ENCODE measurements at regions not wholly inside any gene's neighbourhood (a gene's known extent, or its start where the extent isn't known, plus 50 kb on each side); places are given as distances from the start of the nearest gene placed in this dataset.
"Not testable (repeated sequence)": the region's sequence is repeated elsewhere in the genome, so short reads cannot be mapped to it uniquely, and the experiment has no call there.

DNA sequence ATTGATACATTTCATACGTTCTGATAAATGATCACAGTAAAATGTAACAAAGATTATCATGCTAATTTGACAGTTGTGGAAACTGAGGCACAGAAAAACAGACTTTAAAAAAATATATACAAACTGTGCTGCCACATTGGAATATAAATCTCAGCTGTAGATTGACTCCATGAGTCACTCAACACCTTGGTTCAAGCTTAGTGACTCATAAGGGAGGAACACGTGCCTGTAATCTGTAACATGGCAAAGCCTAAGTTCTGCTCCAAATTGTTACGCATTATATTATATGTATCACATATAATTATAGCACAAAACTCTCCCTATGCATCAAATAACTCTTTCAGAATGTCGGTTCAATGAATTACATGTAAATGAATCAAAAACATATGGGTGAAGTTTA, 1047.5 kb downstream of the GATA3 start:
- DNase-seq (ENCODE audit: low read depth in 2 of 2) = no peak

DNA sequence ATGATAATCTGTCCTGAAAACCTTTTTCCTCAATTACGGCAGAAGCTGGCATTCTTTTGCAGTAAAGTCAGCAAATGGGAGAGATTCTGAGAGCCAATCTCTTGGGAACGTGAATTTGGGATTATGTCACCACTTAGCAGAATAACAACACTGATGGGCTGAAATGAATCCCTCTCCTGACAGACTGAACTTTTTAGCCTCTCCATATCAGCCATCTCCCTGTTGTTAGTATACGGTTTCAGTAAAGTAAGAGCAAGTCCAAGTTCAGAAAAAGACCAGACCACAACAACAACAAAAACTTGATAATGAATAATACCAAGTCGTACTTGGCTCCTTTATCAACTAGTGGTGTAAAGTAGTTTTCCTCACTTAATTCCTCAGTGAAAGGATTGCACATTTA, 1048.8 kb downstream of the GATA3 start:
- DNase-seq (ENCODE audit: low read depth in 2 of 2) = no peak

DNA sequence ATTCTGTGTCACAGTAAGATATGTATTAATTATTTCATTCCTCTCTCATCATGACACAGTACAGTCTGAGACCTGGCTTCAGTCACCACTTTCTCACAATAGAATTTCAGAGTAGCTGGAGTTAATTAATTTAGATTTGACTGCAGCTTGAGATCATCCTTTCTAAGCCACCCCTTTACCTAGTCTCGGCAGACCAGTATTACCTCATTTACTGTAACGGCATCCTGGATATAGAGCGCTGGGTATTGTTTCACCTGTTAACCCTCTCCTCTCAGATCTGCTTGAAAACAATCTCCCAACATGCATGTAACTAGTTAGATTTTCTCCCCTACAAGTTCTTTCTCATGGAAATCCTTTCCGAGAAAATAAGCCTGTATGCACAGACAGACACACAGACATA, 1057.5 kb downstream of the GATA3 start:
- DNase-seq (ENCODE audit: low read depth in 2 of 2) = no peak

DNA sequence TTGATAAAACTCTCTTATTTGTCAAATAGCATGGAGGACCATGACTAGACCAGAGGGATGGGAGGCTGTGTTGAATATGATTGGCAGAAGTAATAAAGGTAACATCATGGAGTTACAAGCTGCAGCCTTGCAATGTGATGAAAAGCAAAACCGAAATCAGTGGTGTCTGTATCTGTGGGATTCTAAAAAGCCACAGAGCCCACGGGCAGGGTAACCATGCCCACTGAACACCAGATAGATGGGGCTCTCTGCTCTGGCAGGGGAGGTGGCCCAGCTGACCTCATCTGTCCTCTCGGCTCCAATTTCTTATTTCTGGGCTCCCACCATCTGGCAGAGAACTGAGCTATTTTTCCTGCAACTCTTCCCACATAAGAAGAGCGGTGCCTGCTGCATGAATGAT, 1072.2 kb downstream of the GATA3 start:
- DNase-seq (ENCODE audit: low read depth in 2 of 2) = no peak

DNA sequence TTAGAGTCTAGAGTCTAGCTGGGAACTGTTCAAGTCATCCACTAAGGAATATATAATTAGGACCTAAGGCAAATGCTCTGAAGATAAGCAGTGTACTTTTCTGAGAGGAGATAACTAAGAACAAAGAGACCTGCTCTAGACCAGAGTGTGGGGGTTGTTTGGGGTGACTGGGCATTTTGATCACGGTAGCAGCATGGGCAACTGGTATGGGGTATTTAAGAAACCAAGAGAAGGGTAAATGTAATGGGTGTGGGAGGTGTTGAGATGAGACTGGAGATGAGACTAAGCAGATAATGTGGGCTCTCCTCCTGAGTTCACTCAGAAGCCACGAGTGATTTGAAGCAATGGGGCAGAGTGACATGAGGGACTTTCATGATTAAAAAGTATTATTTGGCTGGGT, 1082.9 kb downstream of the GATA3 start:
- DNase-seq (ENCODE audit: low read depth in 2 of 2) = no peak

DNA sequence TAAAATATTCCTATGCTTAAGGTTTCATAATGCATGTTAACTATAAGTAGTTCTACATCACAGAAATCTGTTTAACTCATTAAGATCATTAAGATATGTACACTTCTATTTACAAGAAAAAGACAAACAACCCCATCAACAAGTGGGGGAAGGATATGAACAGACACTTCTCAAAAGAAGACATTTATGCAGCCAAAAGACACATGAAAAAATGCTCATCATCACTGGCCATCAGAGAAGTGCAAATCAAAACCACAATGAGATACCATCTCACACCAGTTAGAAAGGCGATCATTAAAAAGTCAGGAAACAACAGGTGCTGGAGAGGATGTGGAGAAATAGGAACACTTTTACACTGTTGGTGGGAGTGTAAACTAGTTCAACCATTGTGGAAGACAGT, 1084.3 kb downstream of the GATA3 start:
- DNase-seq (ENCODE audit: low read depth in 2 of 2) = not testable (repeated sequence)

DNA sequence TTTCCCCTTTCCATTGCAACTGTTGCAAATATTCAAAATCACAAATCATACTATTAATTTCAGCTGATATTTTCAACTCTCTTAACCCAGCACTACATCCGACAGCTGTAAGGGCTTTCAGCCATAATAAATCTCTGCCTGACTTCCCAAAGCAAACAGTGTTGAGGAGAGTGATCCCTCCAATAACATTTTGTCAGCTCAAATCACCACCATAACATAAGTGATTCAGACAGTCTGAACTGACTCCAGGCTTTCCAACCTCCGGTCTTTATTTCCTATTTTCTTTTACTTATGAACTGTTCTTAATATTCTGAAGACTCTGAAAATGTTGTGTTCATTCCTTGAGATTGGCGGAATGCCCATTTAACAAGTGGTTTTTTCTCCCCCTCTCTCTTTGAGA, 1085.9 kb downstream of the GATA3 start:
- DNase-seq (ENCODE audit: low read depth in 2 of 2) = no peak

DNA sequence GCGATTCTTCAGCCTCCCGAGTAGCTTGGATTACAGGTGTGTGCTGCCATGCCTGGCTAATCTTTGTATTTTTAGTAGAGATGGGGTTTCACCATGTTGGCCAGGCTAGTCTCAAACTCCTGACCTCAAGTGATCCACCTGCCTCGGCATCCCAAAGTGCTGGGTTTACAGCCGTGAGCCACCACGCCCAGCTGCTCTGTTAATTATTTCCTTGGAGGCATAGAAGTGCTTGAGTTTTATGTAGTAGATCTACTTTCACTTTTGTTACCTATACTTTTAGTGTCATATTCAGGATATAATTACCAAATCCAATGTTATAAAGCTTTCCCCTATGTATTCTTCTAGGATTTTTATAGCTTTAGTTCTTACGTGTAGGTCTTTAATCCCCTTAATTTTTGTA, 1093.0 kb downstream of the GATA3 start:
- DNase-seq (ENCODE audit: low read depth in 2 of 2) = no peak

DNA sequence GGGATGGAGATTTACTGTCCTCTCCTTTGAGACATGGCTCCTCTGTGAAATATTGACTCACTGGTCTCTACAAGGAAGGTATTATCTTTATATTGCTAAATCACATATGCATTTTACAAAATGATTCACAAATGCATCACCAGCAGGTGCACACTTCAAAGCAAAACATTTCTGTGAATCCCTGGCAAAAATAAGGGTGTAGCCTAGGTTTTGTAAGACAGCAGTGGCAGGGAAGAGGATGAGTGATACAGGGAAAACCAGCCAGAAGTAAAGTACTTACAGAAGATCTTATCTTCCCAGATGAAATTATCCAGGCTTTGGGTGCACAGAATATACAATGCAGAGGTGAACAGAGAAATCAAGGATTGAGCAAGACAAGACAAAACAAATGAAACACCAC, 1094.6 kb downstream of the GATA3 start:
- DNase-seq (ENCODE audit: low read depth in 2 of 2) = no peak

DNA sequence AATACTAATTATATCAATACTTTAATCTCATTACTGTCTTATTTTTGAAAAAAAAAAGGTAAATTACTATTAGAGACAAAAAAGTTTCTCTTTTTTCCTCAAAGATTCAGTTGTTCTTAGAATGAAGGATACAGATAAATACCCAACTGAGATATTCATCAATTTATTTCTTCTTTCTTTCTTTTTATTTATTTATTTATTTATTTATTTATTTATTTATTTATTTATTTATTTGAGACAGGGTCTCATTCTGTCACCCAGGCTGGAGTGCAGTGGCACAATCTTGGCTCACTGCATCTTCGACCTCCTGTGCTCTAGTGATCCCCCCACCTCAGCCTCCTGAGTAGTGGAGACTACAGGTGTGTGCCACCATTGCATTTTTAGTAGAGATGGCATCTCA, 1098.6 kb downstream of the GATA3 start:
- DNase-seq (ENCODE audit: low read depth in 2 of 2) = not testable (repeated sequence)

DNA sequence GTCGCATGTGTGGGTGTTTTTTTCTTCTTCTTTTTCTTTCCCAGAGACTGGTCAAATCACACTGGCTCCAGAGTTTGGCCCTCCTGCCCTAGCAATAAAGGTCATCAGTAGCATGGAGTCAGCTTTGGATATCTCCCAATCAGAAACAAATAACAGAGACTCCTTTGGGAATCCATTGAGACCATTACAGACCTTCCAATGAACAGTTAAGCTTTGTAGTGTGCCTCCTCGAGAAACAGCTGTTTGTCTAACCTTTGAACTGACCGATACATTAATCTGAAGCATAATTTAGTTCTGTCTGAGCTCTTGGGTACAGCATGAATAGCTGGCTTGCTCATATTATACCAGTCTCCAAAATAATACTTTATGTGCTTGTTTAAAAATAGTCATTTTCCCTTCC, 1103.2 kb downstream of the GATA3 start:
- no peak for DNase-seq (ENCODE audit: low read depth in 2 of 2)

DNA sequence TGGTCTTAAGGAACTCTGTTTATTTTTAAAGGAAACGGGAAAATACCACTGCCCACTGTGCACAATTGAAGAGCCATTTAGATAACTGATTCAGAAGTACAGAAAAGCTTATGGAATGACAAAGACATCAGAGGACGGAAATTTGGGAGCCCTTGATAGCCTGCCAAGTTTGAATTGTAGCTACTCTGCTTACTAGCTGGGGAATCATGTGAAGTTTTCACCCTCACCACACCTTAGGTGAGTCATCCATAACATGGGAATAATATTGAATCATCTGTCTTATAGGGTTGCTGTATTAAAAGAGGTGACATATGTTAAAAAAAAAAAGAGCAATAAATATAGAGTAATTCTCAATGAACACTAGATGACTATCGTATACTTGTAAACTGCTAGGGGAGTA, 1104.2 kb downstream of the GATA3 start:
- no peak for DNase-seq (ENCODE audit: low read depth in 2 of 2)

DNA sequence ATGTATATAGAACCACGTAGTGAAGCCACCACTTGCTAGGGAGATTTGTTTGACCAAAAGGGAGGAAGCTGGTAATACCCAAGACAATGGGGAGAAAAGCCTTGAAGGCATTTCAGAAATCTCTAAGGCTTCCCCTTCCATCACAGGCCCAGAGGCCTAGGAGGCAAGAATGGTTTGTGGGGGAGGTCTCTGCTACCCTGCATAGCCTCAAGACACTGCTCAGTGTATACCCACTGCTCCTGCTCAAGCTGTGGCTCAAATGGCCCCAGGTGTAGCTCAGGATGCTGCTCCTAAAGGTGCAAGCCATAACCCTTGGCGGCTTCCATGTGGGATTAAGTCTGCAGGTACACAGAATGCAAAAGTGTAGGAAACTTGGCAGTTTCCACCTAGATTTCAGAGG, 1105.8 kb downstream of the GATA3 start:
- no peak for DNase-seq (ENCODE audit: low read depth in 2 of 2)

DNA sequence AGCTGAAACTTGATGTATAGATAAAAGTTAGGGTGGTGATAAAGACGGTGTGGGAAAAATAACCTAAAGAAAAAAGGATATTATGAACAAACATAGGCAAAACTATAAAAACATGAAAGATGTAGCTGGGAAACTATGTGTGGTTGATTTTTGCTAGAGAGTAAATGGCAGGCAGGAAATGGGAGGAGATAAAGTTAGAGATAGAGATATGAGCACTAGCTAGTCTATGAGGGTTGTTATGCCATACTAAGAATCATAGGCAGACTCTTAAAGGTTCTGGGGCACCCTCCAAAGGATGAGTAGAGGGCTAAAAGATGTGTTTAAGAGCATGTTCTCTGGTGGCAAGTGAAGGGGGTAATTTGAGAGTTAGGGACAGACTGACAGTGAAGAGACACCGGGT, 1109.2 kb downstream of the GATA3 start:
- DNase-seq (ENCODE audit: low read depth in 2 of 2) = no peak

DNA sequence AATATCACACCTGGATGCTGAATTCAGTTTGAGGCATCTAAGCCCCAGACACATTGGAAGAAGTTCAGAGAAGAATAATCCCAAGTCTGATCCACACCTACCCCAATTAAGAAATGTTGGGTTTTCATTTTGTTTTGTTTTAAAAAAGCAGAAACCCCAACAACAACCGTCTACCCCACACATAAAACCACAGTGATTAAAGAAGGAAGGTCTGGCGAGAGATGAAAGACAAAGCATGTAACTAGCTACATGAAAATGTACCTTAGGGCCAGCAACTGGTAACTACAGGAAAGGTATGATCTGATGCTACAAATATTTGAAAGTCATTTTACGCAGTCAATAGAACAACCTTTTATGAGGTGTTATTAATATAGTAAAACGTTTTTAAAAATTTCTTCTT, 1112.3 kb downstream of the GATA3 start:
- no peak for DNase-seq (ENCODE audit: low read depth in 2 of 2)

DNA sequence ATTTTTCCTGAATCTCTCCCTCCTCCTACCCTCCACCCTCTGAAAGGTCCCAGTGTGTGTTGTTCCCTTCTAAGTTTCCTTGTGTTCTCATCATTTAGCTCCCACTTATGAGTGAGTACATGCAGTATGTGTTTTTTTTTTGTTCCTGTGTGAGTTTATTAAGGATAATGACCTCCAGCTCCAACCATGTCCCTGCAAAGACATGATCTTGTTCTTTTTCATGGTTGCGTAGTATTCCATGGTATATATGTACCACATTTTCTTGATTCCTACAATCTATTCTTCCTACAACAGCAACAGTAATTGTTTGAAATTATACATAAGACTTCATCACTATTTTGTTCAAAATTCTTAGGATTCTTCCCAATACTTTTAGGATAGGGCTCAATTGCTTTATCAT, 1117.8 kb downstream of the GATA3 start:
- no peak for DNase-seq (ENCODE audit: low read depth in 2 of 2)

DNA sequence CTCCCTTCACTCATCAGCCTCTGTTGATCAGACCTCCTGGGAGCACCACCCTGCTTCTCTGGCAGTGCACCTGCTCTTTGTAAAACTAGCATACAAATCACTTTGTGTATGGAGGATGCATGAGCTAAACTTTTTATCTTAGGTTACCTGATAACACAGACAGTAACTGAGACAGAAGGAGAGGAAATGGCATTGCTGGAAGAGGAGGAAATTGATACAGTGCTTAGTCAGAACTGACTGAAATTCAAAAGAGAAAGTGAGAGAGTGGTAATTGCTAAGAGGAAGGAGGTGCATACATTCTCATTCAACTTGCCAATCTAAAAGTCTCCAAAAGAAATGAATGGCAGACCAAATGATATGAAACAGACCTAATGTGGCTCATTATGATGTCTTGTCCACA, 1120.7 kb downstream of the GATA3 start:
- DNase-seq (ENCODE audit: low read depth in 2 of 2) = no peak

DNA sequence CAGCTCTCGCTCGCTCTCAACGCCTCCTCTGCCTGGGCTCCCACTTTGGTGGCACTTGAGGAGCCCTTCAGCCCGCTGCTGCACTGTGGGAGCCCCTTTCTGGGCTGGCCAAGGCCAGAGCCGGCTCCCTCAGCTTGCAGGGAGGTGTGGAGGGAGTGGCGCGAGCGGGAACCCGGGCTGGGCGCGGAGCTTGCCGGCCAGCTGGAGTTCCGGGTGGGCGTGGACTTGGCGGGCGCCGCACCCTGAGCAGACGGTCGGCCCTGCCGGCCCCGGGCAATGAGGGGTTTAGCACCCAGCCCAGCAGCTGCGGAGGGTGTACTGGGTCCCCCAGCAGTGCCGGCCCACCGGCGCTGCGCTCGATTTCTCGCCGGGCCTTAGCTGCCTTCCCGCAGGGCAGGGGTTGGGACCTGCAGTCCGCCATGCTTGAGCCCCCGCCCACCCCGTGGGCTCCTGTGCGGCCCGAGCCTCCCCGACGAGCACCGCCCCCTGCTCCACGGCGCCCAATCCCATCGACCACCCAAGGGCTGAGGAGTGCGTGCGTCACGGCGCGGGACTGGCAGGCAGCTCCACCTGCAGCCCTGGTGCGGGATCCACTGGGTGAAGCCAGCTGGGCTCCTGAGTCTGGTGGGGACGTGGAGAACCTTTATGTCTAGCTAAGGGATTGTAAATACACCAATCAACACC, 1128.9 kb downstream of the GATA3 start:
- not testable (repeated sequence) for DNase-seq (ENCODE audit: low read depth in 2 of 2)

DNA sequence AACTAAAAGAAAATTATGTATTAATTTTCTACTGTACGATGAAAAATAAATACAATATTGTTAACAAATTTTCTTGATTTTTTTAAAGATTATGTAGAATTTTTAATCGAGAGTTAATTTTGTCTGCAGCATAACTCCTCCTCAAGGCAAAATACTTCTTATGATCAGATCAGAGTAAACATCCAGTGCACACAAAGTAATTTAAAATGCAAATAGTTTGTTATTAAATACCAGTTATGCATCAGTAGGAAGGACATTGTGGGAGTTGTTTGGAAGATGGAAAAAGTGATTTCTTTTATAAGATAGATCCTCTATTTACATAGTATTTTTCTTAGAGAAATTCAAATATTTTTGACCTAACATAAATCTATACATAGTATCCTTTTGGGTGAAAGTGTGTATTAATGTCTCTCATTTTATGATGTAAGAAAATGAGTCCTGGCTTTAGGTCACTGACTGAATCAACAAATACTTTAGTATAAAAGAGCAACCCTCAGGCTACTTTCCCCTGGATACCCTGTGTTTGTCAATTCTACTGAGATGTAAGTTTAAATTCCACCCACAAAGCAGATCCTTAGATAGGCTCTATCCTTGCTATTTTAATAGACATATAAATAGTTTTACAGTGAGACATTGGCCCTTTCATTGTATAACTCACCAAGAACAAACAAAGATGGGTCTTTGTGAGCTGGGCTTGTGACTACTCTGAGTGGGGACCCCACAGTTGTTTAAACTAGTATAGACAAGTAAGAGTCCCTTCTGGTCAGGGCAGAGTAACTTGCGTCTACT, 1133.7 kb downstream of the GATA3 start:
- DNase-seq (ENCODE audit: low read depth in 2 of 2) = no peak

DNA sequence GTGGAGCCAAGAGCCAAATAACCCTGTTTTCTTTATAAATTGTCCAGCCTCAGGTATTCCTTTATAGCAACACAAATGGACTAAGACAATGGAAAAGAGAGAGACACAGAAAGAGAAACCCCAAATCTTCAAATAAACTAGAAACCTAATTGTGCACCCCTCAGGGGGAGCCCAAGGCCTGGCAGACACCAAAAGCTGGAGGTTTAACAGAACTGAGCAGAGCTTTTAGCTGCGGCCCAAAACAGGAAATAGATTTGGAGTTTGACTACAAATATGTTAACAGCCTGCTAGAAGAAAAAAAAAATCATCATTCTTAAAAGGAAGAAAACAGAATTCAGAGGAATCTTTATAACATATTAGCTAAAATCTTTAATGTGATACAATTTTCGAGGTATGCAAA, 1135.0 kb downstream of the GATA3 start:
- DNase-seq (ENCODE audit: low read depth in 2 of 2) = no peak

DNA sequence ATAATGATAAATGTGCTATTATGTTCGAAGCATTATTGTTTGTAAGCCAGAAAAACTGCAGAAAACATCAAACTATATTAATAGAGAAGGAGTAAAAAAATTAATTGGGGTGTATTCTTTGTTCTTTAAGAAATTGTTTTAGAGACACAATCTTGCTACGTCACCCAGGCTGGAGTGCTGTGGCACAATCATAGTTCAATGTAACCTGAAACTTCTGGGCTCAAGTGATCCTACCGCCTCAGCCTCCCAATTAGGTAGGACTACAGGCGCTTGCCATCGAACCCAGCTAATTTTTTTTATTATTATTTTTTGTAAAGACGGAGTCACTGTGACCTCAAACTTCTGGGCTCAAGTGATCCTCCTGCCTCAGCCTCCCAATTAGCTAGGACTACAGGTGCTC, 1138.6 kb downstream of the GATA3 start:
- DNase-seq (ENCODE audit: low read depth in 2 of 2) = no peak

DNA sequence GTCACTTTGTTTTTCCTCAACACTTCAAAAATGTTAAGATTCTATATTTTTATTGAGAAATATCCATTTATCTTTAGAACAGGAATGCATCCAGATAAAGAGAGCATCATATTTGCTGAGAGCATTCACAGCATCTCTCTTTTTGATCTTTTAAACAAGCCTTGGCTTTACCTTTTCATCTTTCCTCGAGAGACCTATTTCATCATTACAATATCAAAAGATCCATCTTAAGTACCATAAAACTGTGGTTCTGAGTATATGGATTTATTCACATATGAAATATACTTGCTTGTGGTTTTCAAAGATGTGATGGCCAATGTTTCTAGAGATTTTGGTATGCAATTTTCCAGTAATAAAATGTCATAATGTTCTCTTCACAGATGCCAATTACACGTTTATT, 1140.9 kb downstream of the GATA3 start:
- no peak for DNase-seq (ENCODE audit: low read depth in 2 of 2)

DNA sequence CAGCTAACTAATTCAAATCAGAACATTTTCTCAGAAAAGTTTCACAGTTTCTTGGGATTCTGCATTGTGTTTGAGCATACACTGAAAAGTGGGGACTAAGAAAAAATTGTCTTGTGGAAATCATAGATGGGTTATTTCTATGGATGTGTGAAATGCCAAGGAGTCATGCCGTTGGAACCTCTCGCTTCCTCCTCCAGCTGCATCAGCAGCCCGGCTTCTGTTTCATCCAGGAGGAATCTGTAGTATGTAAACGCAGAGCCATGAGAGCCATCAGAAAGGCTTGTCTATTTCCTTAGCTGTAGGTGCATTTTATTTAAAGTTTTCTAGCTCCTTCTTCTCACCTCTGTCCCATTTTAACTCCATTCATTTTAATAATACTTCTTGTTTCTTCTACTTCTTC, 1144.1 kb downstream of the GATA3 start:
- no peak for DNase-seq (ENCODE audit: low read depth in 2 of 2)

DNA sequence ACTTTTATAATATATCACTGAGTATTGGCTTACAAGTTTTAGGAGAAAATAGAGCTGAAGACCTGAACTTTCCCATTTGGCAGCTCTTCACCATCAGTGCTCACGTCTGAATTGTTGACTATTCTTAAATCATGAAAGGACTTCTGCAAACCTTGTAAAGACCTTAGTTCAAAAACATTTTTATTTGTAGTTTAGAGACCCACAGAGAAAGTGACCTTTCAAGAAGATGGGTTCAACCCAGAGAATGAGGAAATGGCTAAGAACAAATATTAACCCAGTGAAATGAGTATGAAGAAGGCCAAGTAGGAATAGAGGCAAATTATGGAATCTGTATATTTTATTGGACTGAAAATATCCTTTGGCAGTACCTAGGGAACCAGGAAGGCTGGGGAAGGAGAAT, 1151.1 kb downstream of the GATA3 start:
- no peak for DNase-seq (ENCODE audit: low read depth in 2 of 2)
